Superior temporal gyrus (tissue), 1 donor: ENCODE measurements at regions not wholly inside any gene's neighbourhood (a gene's known extent, or its start where the extent isn't known, plus 50 kb on each side); places are given as distances from the start of the nearest gene placed in this dataset.

Experiments used
- DNase-seq: peaks from one replicate; pipeline ENCODE4 v3.0.0-alpha.2; 2016; ENCODE audit errors: extremely low spot score

DNA sequence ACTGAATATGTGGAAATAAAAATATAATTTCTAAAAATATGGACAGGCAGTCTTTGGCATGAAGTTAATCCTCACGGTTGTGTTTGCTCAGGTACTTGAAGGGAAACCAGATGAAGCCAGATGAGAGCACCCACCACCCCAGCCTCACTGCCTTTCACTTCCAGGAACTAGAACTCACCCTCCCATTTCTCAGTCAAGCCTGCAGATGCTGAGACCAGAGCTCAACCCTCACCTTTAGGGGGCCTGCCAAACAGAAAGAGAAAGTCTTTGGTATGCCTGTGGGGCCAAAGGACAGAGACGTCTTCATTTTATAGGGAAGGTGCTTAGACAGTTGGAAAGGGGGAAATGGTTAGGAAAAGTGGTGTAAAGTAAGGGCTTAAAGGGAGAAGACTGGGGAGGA is 252.8 kb upstream of the PLET1 start:
- DNase-seq = no peak

DNA sequence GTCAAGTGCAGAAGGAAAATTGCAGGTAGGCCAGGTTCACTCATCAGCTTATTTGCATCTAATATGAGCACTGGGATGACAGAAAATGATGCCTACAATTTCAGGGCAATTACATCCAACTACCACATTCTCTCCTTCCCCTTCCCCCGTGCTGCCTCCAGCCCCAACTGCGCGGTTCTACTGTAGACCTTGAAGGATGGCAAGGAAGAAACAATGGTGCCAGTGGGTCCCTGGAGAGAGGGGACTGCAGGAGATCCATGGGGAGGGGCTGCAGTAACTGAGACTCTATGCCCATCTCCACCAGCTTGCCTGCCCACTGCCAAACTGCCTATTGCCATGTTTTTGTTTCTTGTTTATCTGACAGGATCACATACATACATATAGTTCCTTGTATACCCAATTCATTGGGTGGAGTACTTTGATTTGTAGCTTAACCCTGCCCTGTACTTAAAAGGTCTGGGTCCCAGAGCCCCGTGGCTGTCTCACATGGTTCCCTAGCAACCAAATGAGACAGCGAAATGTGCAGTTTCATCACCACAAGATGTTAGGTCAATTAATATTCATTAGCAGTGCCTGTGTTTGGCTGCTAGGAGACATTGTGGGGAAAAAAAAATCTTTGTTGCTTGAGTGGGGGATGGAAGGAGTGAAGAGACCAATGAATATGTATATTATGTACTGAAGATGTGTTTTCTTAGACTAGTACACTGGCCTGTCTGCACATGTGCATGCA is 253.5 kb upstream of the PLET1 start:
- peak; percentile 83 for DNase-seq

DNA sequence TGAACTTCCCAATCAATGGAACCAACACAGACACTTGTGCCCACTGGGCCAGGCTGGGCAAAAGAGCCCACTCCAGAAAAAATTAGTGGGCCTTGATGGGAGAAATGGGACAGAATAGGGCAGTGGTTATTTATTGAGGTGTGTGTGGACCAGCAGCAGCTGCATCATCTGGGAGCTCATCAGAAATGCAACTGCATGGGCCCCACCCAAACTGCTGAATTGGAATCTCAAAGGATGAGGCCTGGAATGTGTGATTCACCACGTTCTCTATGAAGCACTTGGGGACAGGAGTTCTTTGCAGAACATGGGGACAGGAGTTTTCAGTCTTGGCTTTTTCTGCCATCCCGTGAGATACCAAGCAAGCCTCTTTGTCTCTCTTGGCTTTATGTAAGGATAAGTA is 255.6 kb upstream of the PLET1 start:
- DNase-seq = no peak

DNA sequence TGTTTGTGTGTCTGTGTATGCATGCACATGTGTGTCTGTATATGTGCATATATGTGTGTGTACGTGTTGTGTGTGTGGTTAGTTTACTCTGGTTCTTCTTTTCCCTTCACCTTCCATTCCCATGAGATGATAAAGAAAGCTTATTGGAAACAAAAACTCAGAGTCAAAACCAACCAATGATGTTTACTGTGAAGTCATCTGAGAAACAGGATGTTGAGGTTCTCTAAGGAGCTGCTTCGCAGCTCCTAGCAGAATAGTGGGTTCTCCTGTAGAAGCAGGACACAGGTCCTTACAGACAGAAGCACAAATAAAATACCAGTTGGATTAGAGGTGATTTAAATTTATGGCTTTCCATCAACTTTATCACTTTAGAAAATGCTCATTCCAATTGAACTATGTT is 256.1 kb upstream of the PLET1 start:
- DNase-seq = no peak

DNA sequence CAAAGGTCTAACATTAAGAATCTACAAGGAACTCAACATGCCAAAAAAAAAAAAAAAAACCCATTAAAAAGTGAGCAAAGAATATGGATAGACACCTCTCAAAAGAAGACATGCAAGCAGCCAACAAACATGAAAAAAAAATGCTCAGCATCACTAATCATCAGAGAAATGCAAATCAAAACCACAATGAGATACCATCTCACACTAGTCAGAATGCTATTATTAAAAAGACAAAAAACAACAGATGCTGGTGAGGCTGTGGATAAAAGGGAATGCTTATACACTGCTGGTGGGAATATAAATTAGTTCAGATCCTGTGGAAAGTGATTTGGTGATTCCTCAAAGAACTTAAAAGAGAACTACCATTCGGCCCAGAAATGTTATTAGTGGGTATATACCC is 257.7 kb upstream of the PLET1 start:
- no peak for DNase-seq

DNA sequence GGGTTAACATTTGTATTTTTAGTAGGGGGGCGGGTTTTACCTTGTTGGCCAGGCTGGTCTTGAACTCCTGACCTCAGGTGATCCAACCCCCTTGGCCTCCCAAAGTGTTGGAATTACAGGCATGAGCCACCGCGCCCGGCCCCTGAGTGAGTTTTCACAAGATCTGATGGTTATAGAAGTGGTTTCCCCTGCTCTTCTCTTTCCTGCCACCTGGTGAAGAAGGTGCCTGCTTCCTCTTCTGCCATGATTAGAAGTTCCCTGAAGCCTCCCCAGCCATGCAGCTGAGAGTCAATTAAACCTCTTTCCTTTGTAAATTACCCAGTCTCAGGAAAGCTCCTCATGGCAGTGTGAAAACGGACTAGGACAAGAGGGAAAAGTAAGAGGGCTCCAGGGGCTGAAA is 259.1 kb upstream of the PLET1 start:
- DNase-seq = no peak

DNA sequence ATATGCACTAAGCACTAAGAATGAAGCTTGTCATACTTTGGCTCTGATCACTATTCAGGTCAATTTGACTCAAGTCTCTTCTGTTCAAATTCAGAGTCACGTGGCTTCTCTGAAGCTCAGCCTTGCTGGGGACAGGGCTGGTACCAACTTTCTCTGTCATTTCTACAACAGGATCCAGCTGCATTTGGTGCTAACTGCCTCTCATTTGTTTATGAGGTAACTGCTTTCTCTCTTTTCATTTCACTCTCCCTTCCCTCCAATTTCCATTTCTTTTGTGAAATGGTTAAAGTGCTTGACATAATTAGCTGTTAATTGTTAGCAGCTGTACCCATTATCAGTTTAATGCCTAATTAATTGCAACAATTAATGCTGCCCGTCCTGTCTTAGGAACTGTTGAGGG is 259.7 kb upstream of the PLET1 start:
- DNase-seq = no peak

DNA sequence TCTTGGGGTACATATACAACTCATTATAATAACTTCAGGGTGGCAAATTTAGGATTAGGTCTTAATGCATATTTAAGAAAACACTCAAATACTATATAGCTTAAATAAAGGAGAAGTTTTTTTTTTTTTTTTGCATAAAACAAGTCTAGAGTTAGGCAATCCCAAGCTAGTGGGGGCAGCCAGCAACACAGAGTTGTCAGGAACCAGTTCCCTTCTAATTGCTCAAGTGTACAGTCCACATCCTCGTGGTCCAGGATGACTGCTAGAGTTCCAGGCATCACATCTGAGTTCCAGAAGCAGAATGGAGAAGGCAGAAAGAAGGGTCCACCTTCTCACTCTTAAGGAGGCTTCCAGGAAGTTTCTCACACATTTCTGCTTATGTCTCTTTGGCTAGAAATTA is 261.9 kb upstream of the PLET1 start:
- no peak for DNase-seq

DNA sequence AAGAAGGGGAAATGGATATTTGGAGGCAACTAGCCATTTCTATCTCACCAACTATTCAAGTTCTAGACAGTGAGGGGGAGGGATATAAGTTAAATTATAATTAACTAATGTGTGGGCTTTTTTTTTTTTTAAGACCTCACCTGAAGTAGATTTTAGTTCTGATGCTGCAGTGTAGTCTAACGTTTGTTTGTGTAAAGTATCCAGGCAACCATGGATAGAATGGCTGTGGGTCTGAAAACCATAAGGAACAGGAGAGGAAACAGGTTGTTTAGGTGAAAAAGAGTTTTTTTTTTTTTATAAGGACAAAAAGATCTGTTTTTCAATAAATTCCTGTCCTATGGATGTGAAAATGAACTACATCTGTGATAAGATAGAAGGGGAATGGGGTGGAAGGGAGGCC is 262.4 kb upstream of the PLET1 start:
- no peak for DNase-seq

DNA sequence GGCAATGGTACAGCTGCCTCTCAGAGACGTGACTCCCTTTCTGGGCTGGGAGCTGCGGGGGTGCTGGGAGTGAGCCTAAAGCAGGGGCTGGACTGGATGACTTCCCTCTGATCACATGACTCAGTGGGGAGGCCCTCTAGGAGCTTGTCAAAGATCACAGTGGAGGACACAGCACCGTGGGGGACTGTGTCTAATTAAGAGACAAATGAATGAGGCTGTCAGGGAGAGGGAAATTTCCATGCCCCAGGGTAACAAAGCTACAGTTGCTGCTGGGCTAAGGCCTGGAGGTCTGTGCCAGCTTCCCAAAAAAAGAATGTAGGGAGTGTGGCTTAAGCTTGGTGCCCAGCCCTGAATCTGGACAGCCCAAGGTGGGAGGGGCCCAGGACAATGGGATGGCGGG is 262.8 kb upstream of the PLET1 start:
- DNase-seq = peak; percentile 79

DNA sequence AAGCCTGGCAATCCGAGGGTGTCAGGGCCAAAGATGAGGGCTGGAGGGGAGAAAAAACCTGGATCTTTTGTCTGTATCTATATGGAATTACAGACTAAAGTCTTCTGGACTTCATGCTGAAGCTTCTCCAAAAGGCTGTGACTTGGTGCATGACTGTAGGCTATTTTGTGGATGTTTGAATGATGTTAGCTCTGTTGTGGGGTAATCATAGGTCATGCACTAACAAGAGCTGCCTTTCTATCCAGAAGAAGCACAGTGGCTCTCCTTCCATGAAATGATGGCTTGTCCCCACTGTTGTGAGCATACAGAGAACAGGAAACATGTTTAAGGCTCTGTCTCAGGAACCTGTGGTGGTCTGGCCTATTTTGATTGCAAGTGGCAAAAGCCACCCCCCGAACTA is 263.3 kb upstream of the PLET1 start:
- peak; percentile 63 for DNase-seq

DNA sequence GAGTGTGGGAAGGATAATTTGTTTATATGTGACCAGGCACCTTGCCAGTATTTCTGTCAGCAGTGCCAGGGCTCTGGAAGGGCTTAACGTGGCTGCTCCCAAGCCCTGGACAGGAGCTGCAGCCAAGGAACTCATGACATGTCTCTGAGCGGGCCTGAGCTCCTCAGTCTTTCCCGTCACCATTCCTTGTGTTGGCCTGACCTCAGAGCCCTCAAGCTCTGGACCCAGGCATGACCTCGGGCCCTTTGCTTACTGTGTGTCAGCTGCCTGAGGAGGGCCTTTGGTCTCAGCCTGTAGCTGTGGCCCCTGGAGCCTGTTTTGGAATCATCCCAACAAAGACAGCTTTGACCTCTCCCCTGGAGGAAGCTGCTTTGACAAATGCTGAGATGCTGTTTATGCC is 264.1 kb upstream of the PLET1 start:
- no peak for DNase-seq

DNA sequence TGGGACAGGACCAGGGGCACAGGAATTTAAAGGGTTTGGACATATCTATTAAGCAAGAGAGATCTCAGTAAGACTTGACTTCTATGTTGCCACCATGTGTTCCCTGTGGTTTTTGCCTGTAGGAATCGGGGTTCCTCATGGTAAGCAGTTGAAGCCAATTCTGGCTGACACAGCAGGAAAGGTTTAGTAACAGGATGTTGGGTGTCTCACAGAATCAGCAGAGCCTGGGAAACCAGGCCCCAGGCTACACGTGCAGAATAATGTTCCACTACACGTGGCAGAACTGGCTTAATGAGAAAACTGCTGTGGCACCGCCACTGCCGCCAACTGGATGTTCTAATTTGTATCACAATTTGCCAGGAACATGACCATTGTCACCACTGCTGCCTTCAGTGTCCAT is 264.6 kb upstream of the PLET1 start:
- DNase-seq = no peak

DNA sequence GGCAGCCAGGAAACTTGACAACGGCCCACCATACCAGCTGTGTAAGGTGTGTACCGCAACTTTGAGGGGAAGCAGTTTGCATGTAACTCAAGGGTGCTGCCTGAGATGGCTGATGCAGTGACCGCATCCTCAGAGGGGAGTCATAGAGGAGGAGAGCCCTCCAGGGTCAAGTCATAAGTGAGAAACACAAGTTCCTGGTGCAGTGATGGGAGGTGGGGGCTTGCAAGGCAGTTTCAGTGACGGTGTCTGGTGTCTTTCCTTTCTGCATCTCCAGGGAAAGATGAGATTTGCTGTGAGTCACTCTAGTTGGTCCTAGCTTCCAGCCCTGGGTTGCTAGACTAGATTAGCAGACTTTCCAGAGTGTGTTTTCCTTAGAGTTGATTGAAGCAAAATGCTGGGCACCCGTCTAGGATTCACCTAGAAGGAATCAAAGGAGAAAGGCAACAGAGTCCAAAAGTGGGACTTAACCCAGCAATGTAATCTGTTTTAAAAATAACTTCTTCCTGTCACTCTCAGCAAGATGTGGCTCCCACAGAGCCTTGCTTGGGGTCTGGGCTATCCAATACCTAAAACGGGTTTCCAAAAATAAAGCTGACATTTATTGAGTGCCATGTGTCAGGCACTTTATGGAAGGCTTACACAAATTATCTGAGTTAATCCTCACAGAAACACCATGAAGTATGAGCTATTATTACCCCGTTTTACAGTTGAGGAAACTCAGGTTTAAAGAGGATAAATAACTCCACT is 265.4 kb upstream of the PLET1 start:
- no peak for DNase-seq

DNA sequence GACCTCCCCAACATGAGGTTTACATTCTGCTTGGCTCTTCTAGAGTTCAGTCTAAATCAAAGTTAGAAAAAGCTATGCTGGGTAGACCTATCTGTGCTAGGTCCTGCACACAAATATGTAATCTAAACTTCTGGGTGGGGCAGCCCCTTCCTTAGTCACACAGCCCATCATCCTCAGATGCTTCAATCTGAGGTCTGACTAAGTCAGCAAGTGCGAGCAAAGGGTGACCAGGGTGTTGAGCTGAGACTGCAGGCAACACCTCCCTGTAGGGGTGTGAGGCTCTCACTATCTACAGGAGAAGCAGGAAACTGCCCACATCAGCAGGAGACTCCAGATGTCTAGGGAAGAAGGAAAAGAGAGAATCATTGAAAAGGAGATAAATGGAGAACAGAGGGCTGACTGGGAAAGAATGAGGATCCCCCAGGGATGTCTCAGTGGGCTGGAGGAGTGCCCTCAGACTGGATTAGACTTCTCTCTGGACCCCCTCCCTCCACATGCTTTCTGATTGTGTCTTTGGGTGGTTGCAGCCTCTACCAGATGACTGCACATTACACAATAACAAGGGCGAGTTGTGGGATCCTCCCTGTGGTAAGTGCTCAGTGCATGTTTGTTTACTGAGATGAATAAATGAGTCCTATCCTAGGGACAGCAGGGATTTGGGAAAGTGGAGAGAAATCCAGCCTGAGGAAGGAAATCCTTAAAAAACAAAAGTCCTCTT is 266.2 kb upstream of the PLET1 start:
- DNase-seq = no peak

DNA sequence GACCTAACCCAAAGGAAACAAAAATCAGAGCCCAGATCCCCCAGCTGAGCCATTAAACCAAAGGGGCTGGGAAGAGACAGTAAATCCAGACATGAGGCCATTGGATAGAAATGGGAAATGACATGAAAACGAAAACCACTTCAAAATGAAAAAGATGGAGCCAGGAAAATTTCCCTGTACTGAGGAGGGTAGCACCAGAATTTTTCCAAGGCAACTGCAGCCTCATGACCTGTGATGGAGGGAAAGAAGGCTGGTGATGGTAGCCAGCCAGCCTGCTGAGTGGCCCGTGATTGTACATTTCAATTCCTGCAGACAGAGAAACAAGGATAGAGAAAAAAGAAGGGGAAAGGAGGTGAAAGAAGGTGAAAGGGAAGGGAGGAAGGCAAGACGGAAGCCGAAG is 268.4 kb upstream of the PLET1 start:
- no peak for DNase-seq

DNA sequence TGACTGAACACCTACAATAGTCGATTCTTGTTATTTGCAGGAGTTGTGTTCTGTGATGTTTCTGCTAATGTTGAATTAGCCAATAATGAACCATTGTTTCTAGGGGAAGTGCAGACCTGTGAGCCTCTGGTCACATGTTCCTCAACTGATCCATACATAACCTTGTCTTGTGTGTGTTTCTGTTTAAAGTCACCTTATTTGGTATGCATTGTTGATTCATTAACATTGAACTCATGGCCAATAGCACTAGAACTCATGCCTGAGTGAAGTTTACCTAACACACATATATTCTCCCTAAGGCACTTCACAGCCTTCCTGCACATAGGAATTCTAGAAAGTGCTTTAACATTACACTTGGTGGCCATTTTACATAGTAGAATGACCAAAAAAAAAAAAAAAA is 271.8 kb upstream of the PLET1 start:
- DNase-seq = no peak

DNA sequence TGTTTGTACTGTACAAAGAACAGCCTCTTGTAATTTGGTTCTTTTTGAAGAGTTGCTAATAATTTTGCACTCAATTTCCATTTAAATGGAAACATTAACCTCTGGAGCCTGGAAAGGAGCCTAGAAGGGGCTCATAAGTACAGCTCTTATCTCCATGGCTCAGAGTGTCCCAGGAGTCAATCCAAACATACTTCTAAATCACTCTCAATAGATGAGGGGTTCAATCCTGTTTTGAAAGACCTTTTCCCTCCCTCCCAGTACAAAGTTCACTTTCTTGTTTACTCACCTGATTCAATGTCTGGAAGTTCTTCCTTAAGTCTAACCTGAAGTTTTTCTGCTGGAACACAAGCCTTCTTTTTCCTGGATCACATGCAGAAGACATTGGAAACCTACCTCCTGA is 273.0 kb upstream of the PLET1 start:
- no peak for DNase-seq

DNA sequence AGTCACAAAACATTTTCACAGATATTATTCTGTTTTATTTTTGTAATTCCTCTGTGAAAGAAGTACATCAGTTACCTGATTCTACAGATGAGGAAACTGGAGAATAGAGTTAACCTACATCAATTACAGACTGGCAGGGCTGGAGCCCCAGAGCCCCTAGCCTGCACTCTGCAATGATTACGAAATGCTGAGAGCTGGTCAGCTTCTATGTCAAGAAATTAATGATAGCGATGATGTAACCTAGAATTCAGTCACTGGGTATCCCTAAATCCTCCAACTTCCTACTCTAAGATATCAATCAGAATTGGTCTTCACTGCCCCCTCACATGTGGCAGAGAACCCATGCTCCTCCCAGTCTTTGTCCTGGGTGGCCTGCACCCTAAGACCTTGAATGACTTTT is 273.5 kb upstream of the PLET1 start:
- no peak for DNase-seq

DNA sequence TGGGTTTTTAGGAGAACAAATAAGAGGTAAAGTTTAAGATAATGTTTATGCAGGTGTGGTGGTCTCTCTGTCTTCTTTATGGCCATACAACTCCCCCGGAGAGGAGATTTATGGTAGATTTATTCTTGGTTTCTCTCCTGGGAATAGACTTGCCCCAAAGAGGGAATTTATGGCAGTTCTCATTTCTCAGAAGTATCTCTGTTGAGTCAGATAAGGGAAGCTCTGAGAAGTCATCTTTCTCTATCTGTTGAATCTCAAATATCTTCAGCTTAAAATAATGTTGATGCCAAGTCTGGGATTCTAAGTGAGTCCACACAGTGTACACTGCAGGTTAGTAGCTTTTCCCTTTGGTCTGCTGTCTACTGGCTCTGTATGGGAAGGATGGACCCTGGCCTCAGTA is 276.4 kb upstream of the PLET1 start:
- DNase-seq = no peak

DNA sequence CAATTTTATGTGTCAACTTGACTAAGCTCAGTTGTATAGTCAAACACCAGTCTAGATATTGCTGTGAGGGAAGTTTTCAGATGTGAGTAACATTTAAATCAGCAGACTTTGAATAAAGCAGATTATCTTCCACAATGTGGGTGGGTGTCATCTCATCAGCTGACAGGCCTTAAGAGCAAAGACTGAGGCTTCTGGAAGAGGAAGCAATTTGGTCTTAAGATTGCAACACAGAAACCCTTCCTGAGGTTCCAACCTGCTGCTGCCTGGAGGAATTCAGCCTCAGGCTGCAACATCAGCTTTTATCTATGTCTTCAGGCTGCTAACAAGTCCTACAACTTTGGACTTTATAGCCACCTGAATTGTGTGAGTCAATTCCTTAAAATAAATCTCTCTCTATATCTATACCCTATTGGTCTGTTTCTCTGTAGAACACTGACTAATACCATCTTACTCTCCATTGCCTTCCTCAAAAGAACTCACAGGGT is 277.2 kb upstream of the PLET1 start:
- no peak for DNase-seq

DNA sequence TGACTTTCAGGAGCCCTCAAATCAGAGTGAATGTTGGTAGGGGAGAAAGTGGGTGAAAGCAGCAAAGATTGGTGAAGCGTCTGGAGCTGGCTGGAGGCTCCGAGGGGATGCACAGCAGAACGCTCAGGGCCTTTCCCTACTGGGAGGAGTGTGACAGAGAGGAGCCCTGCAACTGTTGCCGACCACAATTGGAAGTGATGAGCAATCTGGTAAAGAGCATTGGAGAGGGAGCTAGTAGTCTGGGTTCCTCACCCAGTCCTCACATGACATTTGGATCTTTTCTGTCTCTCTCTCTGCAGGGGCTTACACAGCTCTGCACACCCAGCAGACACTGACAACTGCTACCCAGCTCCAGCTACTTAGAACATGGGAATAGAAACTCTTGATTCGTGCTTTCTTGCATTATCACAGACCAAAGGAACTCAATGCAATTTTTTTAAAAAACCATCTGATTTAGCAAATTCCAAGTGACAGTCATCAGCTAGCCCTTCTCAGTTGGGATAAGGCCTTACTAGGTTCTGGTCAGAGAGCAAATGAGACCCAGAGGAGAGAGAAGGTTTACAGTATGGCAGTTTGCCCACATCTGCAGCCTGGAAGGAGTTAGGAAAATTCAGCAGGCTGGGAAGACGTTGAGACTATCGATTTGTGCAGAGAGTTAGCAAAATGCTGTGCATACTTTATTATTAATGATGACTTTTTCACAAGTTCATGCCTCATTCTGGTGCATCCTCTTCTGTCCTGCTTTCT is 278.0 kb upstream of the PLET1 start:
- DNase-seq = no peak
